ENCODE measurements at regions not wholly inside any gene's neighbourhood (a gene's known extent, or its start where the extent isn't known, plus 50 kb on each side); places are given as distances from the start of the nearest gene placed in this dataset.

DNA sequence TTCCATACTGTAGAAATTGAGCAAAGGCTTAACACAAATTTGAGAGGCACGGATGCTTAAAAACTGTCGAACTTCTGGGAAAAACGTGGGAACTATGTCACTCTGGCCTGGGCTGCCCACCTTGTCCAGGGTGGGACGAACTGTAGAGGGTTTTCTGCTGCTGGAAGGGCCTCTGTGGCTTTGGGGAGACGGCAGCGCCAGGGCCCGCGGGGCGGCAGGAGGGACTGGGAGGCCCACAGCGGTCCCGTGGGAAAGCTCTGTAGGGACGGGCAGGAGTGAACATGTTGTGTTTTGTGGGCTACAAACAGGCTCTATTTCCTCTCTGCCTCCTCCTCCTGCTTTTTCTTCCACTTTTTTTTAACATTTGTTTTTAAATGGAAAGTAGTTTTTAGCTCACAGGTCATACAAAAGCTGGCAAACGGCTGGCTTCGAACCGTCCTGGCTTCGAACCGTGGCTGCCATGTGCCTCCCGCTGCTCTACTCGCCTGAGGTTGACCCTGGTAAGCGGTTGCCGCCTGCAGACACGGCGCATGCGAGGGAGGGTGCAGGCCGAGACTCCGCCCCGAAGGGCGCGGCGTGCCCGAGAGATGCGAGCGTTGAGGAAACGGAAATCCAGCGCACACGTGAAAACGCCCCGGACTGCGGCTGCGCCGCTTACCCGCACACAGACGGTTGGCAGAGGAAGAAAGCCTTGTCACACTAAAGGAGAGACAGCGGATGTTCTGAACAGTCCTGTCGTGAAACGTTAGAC lies 382.3 kb upstream of the ZFP42 start:
- 93% methylated on average over 37 of the region's 46 CpGs for WGBS (ENCODE audit: insufficient coverage)
- intact Hi-C loops (cut with micrococcal nuclease), result no loop called here
- Histone ChIP-seq H3K4me2 (replicated peaks; ENCODE audit: extremely low read depth, low read length, poor library complexity, severe bottlenecking) (no peak overlapping the region), H3K36me3 (replicated peaks in 1 of 2; ENCODE audit: control insufficient read depth in 1 of 2, insufficient read depth in 2 of 2, low read length in 2 of 2) (no peaks in the 10 kb centered on the region), H3K4me3 (replicated peaks in 1 of 3; ENCODE audit: low read depth in 2 of 3, low read length in 3 of 3) (no peak overlapping the region), H4K20me1 (ENCODE audit: insufficient read depth, low read length) (no peaks in the 10 kb centered on the region), H3K9me3 (replicated peaks in 1 of 2; ENCODE audit: control insufficient read depth in 1 of 2, insufficient read depth in 1 of 2, low read length in 2 of 2) (no peaks in the 10 kb centered on the region), H2AFZ (ENCODE audit: insufficient read depth, low read depth, low read length, poor library complexity, severe bottlenecking) (no peak overlapping the region), H3K27ac (ENCODE audit: low read depth in 1 of 2, low read length in 2 of 2) (no peak overlapping the region), H3K27me3 (ENCODE audit: control insufficient read depth in 2 of 2, insufficient read depth in 2 of 2, low read length in 2 of 2) (no peaks in the 10 kb centered on the region), H3K79me2 (ENCODE audit: insufficient read depth, low read length) (no peaks in the 10 kb centered on the region), H3K4me1 (ENCODE audit: control insufficient read depth in 1 of 2, insufficient read depth in 2 of 2, low read length in 2 of 2) (no peaks in the 10 kb centered on the region), H3K9ac (ENCODE audit: insufficient read depth, low read length, poor library complexity, severe bottlenecking) (no peak overlapping the region)
- DNase-seq, result no peak
- Mint-ChIP-seq H3K9me3 (peaks cover 0 to 2% (median 0%) of the 10 kb centered on the region in 7 donors), H3K27me3 (ENCODE audit: low read depth in 3 of 3) (peaks cover 0 to 2% (median 0%) of the 10 kb centered on the region in 3 donors), H3K27ac (no peak overlapping the region), H3K36me3 (no peaks in the 10 kb centered on the region), H3K4me3 (no peak overlapping the region), H3K4me1 (no peaks in the 10 kb centered on the region)
- TF ChIP-seq, protein P1, sequence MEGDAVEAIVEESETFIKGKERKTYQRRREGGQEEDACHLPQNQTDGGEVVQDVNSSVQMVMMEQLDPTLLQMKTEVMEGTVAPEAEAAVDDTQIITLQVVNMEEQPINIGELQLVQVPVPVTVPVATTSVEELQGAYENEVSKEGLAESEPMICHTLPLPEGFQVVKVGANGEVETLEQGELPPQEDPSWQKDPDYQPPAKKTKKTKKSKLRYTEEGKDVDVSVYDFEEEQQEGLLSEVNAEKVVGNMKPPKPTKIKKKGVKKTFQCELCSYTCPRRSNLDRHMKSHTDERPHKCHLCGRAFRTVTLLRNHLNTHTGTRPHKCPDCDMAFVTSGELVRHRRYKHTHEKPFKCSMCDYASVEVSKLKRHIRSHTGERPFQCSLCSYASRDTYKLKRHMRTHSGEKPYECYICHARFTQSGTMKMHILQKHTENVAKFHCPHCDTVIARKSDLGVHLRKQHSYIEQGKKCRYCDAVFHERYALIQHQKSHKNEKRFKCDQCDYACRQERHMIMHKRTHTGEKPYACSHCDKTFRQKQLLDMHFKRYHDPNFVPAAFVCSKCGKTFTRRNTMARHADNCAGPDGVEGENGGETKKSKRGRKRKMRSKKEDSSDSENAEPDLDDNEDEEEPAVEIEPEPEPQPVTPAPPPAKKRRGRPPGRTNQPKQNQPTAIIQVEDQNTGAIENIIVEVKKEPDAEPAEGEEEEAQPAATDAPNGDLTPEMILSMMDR (IDR thresholded peaks at IDR 0.05), result no peak

DNA sequence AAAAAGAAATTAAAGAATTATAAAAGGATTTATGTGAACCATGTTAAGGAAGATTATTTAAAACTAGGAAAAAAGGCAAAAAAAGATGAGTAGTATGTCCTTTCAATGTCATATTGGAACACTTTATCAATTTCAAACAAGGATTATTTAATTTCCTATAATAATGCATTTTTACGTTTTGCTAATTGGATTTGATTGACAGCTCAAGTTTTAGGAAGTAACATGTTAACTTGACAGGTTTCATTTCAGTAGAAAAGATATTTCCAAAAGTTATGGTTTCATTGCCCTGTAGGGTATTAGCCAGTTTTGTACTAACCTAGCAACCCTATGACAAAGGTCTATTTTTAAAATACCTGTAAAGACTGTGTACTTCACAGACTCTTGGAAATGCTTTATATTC lies 379.6 kb upstream of the ZFP42 start:
- Mint-ChIP-seq H3K4me3 (no peak overlapping the region), H3K36me3 (no peaks in the 10 kb centered on the region), H3K27ac (no peak overlapping the region), H3K27me3 (ENCODE audit: low read depth in 3 of 3) (peaks cover 0 to 1% (median 0%) of the 10 kb centered on the region in 3 donors), H3K4me1 (no peaks in the 10 kb centered on the region), H3K9me3 (peaks cover 0 to 2% (median 0%) of the 10 kb centered on the region in 7 donors)
- intact Hi-C loops (cut with micrococcal nuclease), result no loop called here
- TF ChIP-seq, protein P1 (IDR thresholded peaks at IDR 0.05), result no peak
- Histone ChIP-seq H3K4me3 (replicated peaks in 1 of 3; ENCODE audit: low read depth in 2 of 3, low read length in 3 of 3) (no peak overlapping the region), H3K27ac (ENCODE audit: low read depth in 1 of 2, low read length in 2 of 2) (no peak overlapping the region), H3K4me2 (replicated peaks; ENCODE audit: extremely low read depth, low read length, poor library complexity, severe bottlenecking) (no peak overlapping the region), H4K20me1 (ENCODE audit: insufficient read depth, low read length) (no peaks in the 10 kb centered on the region), H3K9me3 (replicated peaks in 1 of 2; ENCODE audit: control insufficient read depth in 1 of 2, insufficient read depth in 1 of 2, low read length in 2 of 2) (no peaks in the 10 kb centered on the region), H3K9ac (ENCODE audit: insufficient read depth, low read length, poor library complexity, severe bottlenecking) (no peak overlapping the region), H3K79me2 (ENCODE audit: insufficient read depth, low read length) (no peaks in the 10 kb centered on the region), H3K36me3 (replicated peaks in 1 of 2; ENCODE audit: control insufficient read depth in 1 of 2, insufficient read depth in 2 of 2, low read length in 2 of 2) (no peaks in the 10 kb centered on the region), H3K4me1 (ENCODE audit: control insufficient read depth in 1 of 2, insufficient read depth in 2 of 2, low read length in 2 of 2) (no peaks in the 10 kb centered on the region), H3K27me3 (ENCODE audit: control insufficient read depth in 2 of 2, insufficient read depth in 2 of 2, low read length in 2 of 2) (no peaks in the 10 kb centered on the region), H2AFZ (ENCODE audit: insufficient read depth, low read depth, low read length, poor library complexity, severe bottlenecking) (no peak overlapping the region)
- no peak for DNase-seq
- no CpG with 5 or more reads among the region's 1 CpG for WGBS (ENCODE audit: insufficient coverage)
